ENCODE measurements at regions not wholly inside any gene's neighbourhood (a gene's known extent, or its start where the extent isn't known, plus 50 kb on each side); places are given as distances from the start of the nearest gene placed in this dataset.

DNA sequence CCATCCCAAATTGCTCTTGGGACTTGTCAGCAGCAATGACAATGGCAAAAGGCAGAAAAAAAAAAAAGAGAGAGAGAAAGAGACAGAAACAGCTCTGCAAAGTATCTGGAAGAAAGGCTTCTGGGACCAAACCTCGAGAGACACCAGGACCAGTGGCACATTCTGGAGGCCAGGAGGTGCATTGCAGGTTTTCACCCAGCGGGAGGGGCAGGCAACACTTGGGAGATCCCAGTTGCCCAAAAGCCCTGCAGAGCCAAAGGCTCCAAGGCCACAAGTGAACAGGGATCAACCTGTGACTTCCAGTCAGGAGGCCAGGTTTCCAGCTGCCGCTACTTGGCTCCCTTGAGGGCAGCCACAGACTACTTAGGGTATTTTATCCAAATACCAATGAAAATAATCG is 110.8 kb upstream of the CDH5 start:
- no peak for DNase-seq (ENCODE audit: low read depth)
- TF ChIP-seq CTCF (conservative IDR thresholded peaks at IDR 0.05; ENCODE audit: low read depth, low read length): no peak
- no peak overlapping the region for H3K4me3 ChIP-seq (ENCODE audit: low read depth, low read length)

DNA sequence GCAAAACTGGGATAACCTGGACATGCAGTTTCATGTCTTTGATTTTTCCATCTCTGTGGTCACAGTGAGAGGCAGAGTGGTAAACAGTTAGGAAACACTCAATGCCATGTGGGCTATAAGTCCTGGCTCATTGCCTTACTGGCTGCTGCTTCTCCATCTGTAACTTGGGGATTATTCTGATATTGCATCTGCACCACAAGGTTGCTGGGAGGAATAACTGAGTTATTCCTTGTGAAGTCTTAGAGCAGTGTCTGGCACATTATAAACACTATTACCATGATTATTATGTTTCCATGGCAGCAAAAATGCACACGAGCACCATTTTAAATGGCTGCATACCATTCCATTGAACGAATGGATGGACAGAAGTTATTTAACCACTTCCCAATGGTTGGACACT is 111.7 kb upstream of the CDH5 start:
- no peak overlapping the region for H3K4me3 ChIP-seq (ENCODE audit: low read depth, low read length)
- DNase-seq (ENCODE audit: low read depth): peak; percentile 16
- no peak for TF ChIP-seq CTCF (conservative IDR thresholded peaks at IDR 0.05; ENCODE audit: low read depth, low read length)

- DNase-seq (ENCODE audit: low read depth): no peak
- no peak overlapping the region for H3K4me3 ChIP-seq (ENCODE audit: low read depth, low read length)
- TF ChIP-seq CTCF (conservative IDR thresholded peaks at IDR 0.05; ENCODE audit: low read depth, low read length): no peak
Measured at GRCh38 chr16:66254106-66254505, 112.4 kb upstream of the CDH5 start.

- no peak for DNase-seq (ENCODE audit: low read depth)
- no peak overlapping the region for H3K4me3 ChIP-seq (ENCODE audit: low read depth, low read length)
- no peak for TF ChIP-seq CTCF (conservative IDR thresholded peaks at IDR 0.05; ENCODE audit: low read depth, low read length)
Measured at GRCh38 chr16:66251476-66252160, 114.9 kb upstream of the CDH5 start.

DNA sequence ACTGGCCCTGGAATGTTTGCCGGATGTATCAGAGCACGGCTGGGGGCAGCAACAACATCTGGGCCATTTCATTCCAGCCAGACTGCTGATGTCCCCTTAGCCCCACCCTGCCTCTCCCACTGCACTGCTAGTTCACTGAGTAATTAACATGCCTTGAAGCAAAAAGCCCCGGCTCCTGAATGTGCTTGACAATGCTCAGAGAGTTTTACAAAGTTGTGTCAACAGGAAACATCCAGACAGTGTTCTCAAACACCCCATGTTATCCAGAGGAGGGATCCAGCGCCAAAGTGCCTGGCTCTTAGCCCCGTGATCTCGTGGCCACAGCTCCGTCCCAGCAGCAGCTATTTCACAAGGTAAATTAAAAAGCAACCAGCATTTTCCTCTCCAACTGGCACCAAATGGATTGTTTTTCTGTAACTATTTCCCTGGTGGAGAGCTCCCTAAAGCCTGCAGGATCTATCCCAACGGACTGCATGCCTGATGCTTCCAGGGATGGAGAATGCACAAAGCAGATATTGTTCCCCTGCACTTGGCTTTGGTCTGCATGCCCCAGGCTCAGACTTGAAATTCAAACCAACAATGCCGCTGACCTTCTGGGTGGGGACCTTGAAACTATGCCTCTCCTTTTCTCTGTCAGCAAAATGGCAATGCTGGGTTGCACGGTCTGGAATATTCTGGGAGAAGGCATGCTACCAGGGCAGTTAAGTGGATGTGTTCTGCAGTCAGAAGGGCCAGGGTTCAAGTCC is 115.6 kb upstream of the CDH5 start:
- no peak overlapping the region for H3K4me3 ChIP-seq (ENCODE audit: low read depth, low read length)
- DNase-seq (ENCODE audit: low read depth): peak; percentile 88
- TF ChIP-seq CTCF (conservative IDR thresholded peaks at IDR 0.05; ENCODE audit: low read depth, low read length): no peak

DNA sequence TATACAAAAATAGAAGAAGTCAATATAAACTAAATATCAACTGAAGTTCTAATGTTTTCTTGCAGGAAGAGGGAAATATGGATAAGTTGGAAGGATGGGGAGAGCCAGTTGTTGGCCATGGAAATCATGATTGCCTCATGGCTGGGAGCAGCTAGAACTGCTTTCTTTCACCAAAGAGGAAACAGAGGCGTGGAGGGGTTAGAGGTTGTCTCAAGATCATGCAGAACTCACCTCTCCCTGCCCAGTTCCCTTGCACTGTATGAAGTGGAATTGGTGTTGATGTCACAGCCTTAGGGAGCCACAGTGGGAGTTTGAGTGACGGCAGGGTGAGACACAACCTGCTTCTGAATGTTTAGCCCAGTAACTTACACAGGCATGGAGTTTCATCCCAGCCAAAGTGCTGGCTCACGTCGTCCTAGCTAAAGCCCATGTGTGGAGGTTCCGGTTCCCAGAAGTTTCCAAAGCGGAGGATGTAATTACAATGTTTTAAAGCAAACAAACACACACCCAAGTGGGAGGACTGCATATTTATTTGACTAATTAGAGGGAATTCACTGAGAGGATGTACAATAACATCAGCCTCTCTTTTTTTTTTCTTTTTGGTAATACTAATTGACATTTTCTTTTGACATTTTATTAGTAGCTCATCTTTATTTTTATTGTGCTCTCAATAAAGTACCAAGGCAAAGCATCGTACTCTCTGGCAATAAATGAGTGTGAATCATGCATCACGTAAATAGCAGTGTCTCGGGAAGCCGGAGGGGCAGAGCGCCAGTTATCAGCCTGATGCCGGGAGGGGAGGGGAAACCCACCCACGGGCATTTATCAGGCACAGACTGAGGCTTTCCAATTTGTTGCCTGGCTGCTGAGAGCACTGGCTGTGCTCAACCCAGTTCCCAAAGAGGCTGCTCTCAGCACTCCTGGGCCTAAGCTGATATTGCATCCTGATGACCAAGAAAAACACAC is 118.7 kb upstream of the CDH5 start:
- no peak for TF ChIP-seq CTCF (conservative IDR thresholded peaks at IDR 0.05; ENCODE audit: low read depth, low read length)
- peak; percentile 58 for DNase-seq (ENCODE audit: low read depth)
- no peak overlapping the region for H3K4me3 ChIP-seq (ENCODE audit: low read depth, low read length)

Data from choroid plexus epithelial cell (primary cell).